Suprapubic skin (tissue), 4 donors: ENCODE measurements at regions not wholly inside any gene's neighbourhood (a gene's known extent, or its start where the extent isn't known, plus 50 kb on each side); places are given as distances from the start of the nearest gene placed in this dataset.

Source experiments
- DNase-seq, 2 donors: peaks; one replicate each; pipeline ENCODE4 v3.0.0-alpha.2; 2019; ENCODE audit warnings: low spot score in 2 of 2
- H3K27ac ChIP-seq: fragments of 200-600 bp; sonication (generic); one replicate; pipeline ENCODE4 v1.5.1; 2019
- H3K27me3 ChIP-seq: fragments of 200-600 bp; sonication (generic); one replicate; pipeline ENCODE4 v1.5.1; 2019
- H3K36me3 ChIP-seq: fragments of 200-600 bp; sonication (generic); one replicate; pipeline ENCODE4 v1.5.1; 2019
- H3K4me1 ChIP-seq: fragments of 200-600 bp; sonication (generic); one replicate; pipeline ENCODE4 v1.5.1; 2019
- H3K4me3 ChIP-seq: fragments of 200-600 bp; sonication (generic); one replicate; pipeline ENCODE4 v1.5.1; 2019; ENCODE audit warnings: mild to moderate bottlenecking
- H3K9me3 ChIP-seq: fragments of 200-600 bp; sonication (generic); one replicate; pipeline ENCODE4 v1.5.1; 2019
- CTCF ChIP-seq, 2 donors: fragments of 200-600 bp in 1 of 2; fragments of 450-650 bp in 1 of 2; sonication (generic) in 1 of 2; IDR thresholded peaks; one replicate each; pipeline ENCODE4 v1.5.1; 2016 to 2019; ENCODE audit warnings: antibody characterized with exemption in 2 of 2, mild to moderate bottlenecking in 1 of 2, moderate library complexity in 1 of 2
- EP300 ChIP-seq: sonication (generic); formaldehyde crosslinking; IDR thresholded peaks from one replicate; pipeline ENCODE4 v1.6.1; 2017; ENCODE audit warnings: antibody characterized with exemption
- POLR2A ChIP-seq, 2 donors: fragments of 450-650 bp; IDR thresholded peaks; one replicate each; pipeline ENCODE4 v1.6.1; 2017; ENCODE audit warnings: antibody characterized with exemption in 2 of 2, mild to moderate bottlenecking in 2 of 2, moderate library complexity in 2 of 2
- POLR2AphosphoS5 ChIP-seq, 3 donors: sonication (generic); formaldehyde crosslinking; IDR thresholded peaks; one replicate each; pipeline ENCODE4 v1.6.1; 2017; ENCODE audit warnings: antibody characterized with exemption in 3 of 3
- WGBS: methylation state at CpG from one replicate; pipeline ENCODE4 v1.1.5; 2018; 5-methylcytosine and 5-hydroxymethylcytosine counted together

- H3K4me3 ChIP-seq = no peak overlapping the region
- no peak for DNase-seq
- no peak overlapping the region for H3K27ac ChIP-seq
- no peaks in the 10 kb centered on the region for H3K36me3 ChIP-seq
- H3K4me1 ChIP-seq = no peaks in the 10 kb centered on the region
- no peaks in the 10 kb centered on the region for H3K9me3 ChIP-seq
- TF ChIP-seq POLR2AphosphoS5 (IDR thresholded peaks at IDR 0.05) (no peak), EP300 (no peak), POLR2A (IDR thresholded peaks at IDR 0.05) (no peak), CTCF (IDR thresholded peaks at IDR 0.05) (no peak)
- no peaks in the 10 kb centered on the region for H3K27me3 ChIP-seq
Measured at GRCh38 chrX:121258545-121258944, 211.1 kb downstream of the GLUD2 start.

GRCh38 chrX:121259170-121259569 lies 211.8 kb downstream of the GLUD2 start:
- no peaks in the 10 kb centered on the region for H3K36me3 ChIP-seq
- H3K9me3 ChIP-seq = no peaks in the 10 kb centered on the region
- TF ChIP-seq CTCF (IDR thresholded peaks at IDR 0.05) (no peak), POLR2AphosphoS5 (IDR thresholded peaks at IDR 0.05) (no peak), POLR2A (IDR thresholded peaks at IDR 0.05) (no peak), EP300 (no peak)
- H3K27ac ChIP-seq = no peak overlapping the region
- no peaks in the 10 kb centered on the region for H3K4me1 ChIP-seq
- no peaks in the 10 kb centered on the region for H3K27me3 ChIP-seq
- no peak for DNase-seq
- 63% methylated on average over 2 of the region's 2 CpGs for WGBS
- H3K4me3 ChIP-seq = no peak overlapping the region

- no peaks in the 10 kb centered on the region for H3K36me3 ChIP-seq
- H3K4me3 ChIP-seq = no peak overlapping the region
- 51% methylated on average over 2 of the region's 2 CpGs for WGBS
- DNase-seq = no peak
- H3K9me3 ChIP-seq = no peaks in the 10 kb centered on the region
- no peaks in the 10 kb centered on the region for H3K27me3 ChIP-seq
- H3K27ac ChIP-seq = no peak overlapping the region
- H3K4me1 ChIP-seq = no peaks in the 10 kb centered on the region
- TF ChIP-seq CTCF (IDR thresholded peaks at IDR 0.05) (no peak), POLR2A (IDR thresholded peaks at IDR 0.05) (no peak), EP300 (no peak), POLR2AphosphoS5 (IDR thresholded peaks at IDR 0.05) (no peak)
Measured at GRCh38 chrX:121260596-121261240, 213.3 kb downstream of the GLUD2 start.

- H3K36me3 ChIP-seq = no peaks in the 10 kb centered on the region
- no peaks in the 10 kb centered on the region for H3K27me3 ChIP-seq
- no peaks in the 10 kb centered on the region for H3K4me1 ChIP-seq
- H3K9me3 ChIP-seq = no peaks in the 10 kb centered on the region
- no peak overlapping the region for H3K4me3 ChIP-seq
- WGBS = 62% methylated on average over 3 of the region's 3 CpGs
- no peak overlapping the region for H3K27ac ChIP-seq
- TF ChIP-seq EP300 (no peak), CTCF (IDR thresholded peaks at IDR 0.05) (no peak), POLR2AphosphoS5 (IDR thresholded peaks at IDR 0.05) (no peak), POLR2A (IDR thresholded peaks at IDR 0.05) (no peak)
- no peak for DNase-seq
Measured at GRCh38 chrX:121283921-121284320, 236.5 kb downstream of the GLUD2 start.

GRCh38 chrX:121298499-121298898 lies 251.1 kb downstream of the GLUD2 start:
- 42% methylated on average over 1 of the region's 1 CpG for WGBS
- H3K4me3 ChIP-seq = no peak overlapping the region
- DNase-seq = no peak
- TF ChIP-seq EP300 (no peak), POLR2A (IDR thresholded peaks at IDR 0.05) (no peak), CTCF (IDR thresholded peaks at IDR 0.05) (no peak), POLR2AphosphoS5 (IDR thresholded peaks at IDR 0.05) (no peak)
- no peak overlapping the region for H3K27ac ChIP-seq
- H3K9me3 ChIP-seq = no peaks in the 10 kb centered on the region
- H3K27me3 ChIP-seq = no peaks in the 10 kb centered on the region
- H3K36me3 ChIP-seq = no peaks in the 10 kb centered on the region
- no peaks in the 10 kb centered on the region for H3K4me1 ChIP-seq
